SK-N-SH treated with all-trans-retinoic acid at 6 μM for 48 hours (cell line): ENCODE measurements at regions not wholly inside any gene's neighbourhood (a gene's known extent, or its start where the extent isn't known, plus 50 kb on each side); places are given as distances from the start of the nearest gene placed in this dataset.

ENCODE experiments used
- POU6F1 ChIP-seq: fragments of 250-450 bp; sonication (Bioruptor Pico); IDR thresholded peaks from 2 replicates; pipeline ENCODE4 v1.8.0; 2021; ENCODE audit warnings: low read depth, mild to moderate bottlenecking, moderate library complexity, borderline replicate concordance
- ZFP30 ChIP-seq: fragments of 450-650 bp; formaldehyde crosslinking; IDR thresholded peaks from 2 replicates; pipeline ENCODE4 v1.5.0; 2022; ENCODE audit warnings: mild to moderate bottlenecking, moderate library complexity

- TF ChIP-seq POU6F1 (CRISPR knock-in tag) = no peak
- TF ChIP-seq ZFP30 (CRISPR knock-in tag) = no peak
These were observed 78.4 kb downstream of the FAM9B start for GRCh38 chrX:8955511-8955910.
